ENCODE measurements at regions not wholly inside any gene's neighbourhood (a gene's known extent, or its start where the extent isn't known, plus 50 kb on each side); places are given as distances from the start of the nearest gene placed in this dataset.

DNA sequence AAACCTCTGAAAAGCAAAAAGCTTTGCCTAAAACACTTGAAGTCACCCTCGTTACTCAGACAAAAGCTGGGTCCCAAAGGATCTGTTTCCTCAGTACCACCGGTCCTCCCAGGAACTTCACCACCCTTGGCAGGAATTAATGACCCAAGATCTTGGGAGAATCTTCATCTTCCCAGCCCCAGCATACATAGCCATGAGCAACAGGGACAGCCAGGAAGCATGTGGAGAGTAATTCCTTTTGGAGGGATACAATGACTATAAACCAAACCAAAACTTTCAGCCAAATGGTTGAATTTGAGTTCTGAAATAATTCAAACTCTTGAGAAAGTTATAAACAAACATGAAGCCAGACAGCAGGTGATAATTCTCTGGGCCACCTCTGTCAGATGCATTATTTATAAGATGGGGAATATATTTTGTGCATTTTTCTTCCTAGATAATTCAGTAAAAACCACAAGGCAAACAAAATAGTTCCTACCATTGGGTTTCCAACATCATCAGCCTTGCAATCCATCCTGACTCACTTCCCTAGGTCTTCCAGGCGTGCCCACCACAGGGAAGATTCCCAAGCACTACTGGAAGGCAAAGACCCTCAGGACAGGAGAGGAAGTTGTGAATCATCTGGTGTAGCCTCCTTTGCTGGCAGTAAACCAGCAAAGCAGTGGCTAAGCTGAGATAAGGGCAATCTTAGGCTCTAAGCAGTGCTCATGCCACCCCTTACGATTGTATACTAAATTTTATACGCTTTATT is 71.7 kb upstream of the DRD2 start:
- TF ChIP-seq CTCF (IDR thresholded peaks at IDR 0.05; ENCODE audit: insufficient read depth, low read depth, low read length) (no peak), EZH2 (IDR thresholded peaks at IDR 0.05; ENCODE audit: insufficient read depth, low read length) (no peak)

Measured in astrocyte (in vitro differentiated cells and primary cell).